H1 (cell line): ENCODE measurements at regions not wholly inside any gene's neighbourhood (a gene's known extent, or its start where the extent isn't known, plus 50 kb on each side); places are given as distances from the start of the nearest gene placed in this dataset.

Experiments
- CBX8 ChIP-seq: fragments of 300-800, 300-1000 bp; sonication (generic); IDR thresholded peaks from 2 replicates; pipeline ENCODE4 v1.7.1; 2016; ENCODE audit warnings: low read depth, low read length, borderline replicate concordance
- KDM1A ChIP-seq: fragments of 200-600, 300-600 bp; sonication (generic); IDR thresholded peaks from 2 replicates; pipeline ENCODE4 v1.7.1; 2016; ENCODE audit warnings: mild to moderate bottlenecking, low read length, borderline replicate concordance
- SP1 ChIP-seq: IDR thresholded peaks from 2 replicates; pipeline ENCODE4 v1.6.1; 2011; ENCODE audit warnings: low read depth, low read length
- TF ChIP-seq, protein P1 (sequence below): fragments of 300-600 bp; sonication (generic); IDR thresholded peaks from 2 replicates; pipeline ENCODE4 v1.7.1; 2012; ENCODE audit warnings: low read length, moderate library complexity, mild to moderate bottlenecking, inconsistent platforms; ENCODE audit not compliant: insufficient replicate concordance

- TF ChIP-seq, protein P1, sequence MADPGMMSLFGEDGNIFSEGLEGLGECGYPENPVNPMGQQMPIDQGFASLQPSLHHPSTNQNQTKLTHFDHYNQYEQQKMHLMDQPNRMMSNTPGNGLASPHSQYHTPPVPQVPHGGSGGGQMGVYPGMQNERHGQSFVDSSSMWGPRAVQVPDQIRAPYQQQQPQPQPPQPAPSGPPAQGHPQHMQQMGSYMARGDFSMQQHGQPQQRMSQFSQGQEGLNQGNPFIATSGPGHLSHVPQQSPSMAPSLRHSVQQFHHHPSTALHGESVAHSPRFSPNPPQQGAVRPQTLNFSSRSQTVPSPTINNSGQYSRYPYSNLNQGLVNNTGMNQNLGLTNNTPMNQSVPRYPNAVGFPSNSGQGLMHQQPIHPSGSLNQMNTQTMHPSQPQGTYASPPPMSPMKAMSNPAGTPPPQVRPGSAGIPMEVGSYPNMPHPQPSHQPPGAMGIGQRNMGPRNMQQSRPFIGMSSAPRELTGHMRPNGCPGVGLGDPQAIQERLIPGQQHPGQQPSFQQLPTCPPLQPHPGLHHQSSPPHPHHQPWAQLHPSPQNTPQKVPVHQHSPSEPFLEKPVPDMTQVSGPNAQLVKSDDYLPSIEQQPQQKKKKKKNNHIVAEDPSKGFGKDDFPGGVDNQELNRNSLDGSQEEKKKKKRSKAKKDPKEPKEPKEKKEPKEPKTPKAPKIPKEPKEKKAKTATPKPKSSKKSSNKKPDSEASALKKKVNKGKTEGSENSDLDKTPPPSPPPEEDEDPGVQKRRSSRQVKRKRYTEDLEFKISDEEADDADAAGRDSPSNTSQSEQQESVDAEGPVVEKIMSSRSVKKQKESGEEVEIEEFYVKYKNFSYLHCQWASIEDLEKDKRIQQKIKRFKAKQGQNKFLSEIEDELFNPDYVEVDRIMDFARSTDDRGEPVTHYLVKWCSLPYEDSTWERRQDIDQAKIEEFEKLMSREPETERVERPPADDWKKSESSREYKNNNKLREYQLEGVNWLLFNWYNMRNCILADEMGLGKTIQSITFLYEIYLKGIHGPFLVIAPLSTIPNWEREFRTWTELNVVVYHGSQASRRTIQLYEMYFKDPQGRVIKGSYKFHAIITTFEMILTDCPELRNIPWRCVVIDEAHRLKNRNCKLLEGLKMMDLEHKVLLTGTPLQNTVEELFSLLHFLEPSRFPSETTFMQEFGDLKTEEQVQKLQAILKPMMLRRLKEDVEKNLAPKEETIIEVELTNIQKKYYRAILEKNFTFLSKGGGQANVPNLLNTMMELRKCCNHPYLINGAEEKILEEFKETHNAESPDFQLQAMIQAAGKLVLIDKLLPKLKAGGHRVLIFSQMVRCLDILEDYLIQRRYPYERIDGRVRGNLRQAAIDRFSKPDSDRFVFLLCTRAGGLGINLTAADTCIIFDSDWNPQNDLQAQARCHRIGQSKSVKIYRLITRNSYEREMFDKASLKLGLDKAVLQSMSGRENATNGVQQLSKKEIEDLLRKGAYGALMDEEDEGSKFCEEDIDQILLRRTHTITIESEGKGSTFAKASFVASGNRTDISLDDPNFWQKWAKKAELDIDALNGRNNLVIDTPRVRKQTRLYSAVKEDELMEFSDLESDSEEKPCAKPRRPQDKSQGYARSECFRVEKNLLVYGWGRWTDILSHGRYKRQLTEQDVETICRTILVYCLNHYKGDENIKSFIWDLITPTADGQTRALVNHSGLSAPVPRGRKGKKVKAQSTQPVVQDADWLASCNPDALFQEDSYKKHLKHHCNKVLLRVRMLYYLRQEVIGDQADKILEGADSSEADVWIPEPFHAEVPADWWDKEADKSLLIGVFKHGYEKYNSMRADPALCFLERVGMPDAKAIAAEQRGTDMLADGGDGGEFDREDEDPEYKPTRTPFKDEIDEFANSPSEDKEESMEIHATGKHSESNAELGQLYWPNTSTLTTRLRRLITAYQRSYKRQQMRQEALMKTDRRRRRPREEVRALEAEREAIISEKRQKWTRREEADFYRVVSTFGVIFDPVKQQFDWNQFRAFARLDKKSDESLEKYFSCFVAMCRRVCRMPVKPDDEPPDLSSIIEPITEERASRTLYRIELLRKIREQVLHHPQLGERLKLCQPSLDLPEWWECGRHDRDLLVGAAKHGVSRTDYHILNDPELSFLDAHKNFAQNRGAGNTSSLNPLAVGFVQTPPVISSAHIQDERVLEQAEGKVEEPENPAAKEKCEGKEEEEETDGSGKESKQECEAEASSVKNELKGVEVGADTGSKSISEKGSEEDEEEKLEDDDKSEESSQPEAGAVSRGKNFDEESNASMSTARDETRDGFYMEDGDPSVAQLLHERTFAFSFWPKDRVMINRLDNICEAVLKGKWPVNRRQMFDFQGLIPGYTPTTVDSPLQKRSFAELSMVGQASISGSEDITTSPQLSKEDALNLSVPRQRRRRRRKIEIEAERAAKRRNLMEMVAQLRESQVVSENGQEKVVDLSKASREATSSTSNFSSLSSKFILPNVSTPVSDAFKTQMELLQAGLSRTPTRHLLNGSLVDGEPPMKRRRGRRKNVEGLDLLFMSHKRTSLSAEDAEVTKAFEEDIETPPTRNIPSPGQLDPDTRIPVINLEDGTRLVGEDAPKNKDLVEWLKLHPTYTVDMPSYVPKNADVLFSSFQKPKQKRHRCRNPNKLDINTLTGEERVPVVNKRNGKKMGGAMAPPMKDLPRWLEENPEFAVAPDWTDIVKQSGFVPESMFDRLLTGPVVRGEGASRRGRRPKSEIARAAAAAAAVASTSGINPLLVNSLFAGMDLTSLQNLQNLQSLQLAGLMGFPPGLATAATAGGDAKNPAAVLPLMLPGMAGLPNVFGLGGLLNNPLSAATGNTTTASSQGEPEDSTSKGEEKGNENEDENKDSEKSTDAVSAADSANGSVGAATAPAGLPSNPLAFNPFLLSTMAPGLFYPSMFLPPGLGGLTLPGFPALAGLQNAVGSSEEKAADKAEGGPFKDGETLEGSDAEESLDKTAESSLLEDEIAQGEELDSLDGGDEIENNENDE = no peak
- no peak for TF ChIP-seq SP1
- no peak for TF ChIP-seq CBX8
- TF ChIP-seq KDM1A = no peak
Observed at GRCh38 chr16:17877821-17878360, 407.1 kb upstream of the XYLT1 start (continued).
